HG02970 (cell line): ENCODE measurements at regions not wholly inside any gene's neighbourhood (a gene's known extent, or its start where the extent isn't known, plus 50 kb on each side); places are given as distances from the start of the nearest gene placed in this dataset.
"Not testable (repeated sequence)": the region's sequence is repeated elsewhere in the genome, so short reads cannot be mapped to it uniquely, and the experiment has no call there.

Experiments used
- ATAC-seq: cut with Tn5 transposase; IDR thresholded peaks from one replicate; pipeline ENCODE4 v1.9.1; 2021; ENCODE audit warnings: mild to moderate bottlenecking, moderate library complexity, moderate number of reproducible peaks; ENCODE audit not compliant: unreplicated experiment, low FRiP score

- ATAC-seq: peak; percentile 89
Measured at GRCh38 chr13:40026174-40026585, 370.7 kb downstream of the COG6 start.

- ATAC-seq: peak; percentile 29
Measured at GRCh38 chr13:40026741-40027140, 371.3 kb downstream of the COG6 start.

GRCh38 chr13:40028446-40028845 is 373.0 kb downstream of the COG6 start:
- ATAC-seq: no peak

DNA sequence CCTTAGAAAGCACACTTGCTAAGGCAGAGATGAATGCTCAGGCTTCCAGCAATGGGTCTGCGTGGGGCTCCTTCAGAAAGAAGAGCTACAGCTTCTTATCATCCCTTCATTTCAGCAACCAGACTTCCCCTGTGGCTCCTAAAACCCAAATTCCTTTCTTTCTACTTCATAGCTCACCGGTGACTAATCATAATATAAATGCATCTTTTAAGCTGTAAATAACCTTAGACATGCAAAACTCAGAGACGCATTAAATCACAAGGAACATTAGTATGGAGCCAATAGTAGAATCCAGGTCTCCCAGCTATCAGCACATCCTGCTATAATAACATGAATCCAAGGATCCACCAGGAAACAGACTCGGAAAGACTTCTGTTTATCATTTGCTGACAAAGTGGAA is 375.6 kb downstream of the COG6 start:
- ATAC-seq: no peak

DNA sequence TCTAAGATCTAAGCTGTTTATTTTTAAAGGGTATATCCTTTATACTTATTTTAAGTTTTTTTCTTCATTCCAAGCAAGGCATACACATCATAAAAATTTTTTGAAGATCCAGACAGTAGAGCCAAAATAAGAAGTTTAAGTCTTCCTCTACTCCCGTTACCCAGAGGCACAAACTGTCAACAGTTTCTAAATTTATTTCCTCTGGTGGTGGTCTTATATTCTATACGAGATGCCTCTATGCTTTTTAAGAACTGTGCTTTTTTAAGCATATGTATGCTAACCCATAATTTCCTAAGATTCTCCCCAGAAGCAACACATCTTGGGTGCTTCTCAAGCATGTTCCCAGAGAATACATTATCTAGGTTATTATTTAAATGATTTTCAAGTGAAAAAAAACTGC is 383.6 kb downstream of the COG6 start:
- no peak for ATAC-seq

- no peak for ATAC-seq
Measured at GRCh38 chr13:40042991-40043390, 387.5 kb downstream of the COG6 start.

- no peak for ATAC-seq
Measured at GRCh38 chr13:40043764-40044163, 388.3 kb downstream of the COG6 start.

DNA sequence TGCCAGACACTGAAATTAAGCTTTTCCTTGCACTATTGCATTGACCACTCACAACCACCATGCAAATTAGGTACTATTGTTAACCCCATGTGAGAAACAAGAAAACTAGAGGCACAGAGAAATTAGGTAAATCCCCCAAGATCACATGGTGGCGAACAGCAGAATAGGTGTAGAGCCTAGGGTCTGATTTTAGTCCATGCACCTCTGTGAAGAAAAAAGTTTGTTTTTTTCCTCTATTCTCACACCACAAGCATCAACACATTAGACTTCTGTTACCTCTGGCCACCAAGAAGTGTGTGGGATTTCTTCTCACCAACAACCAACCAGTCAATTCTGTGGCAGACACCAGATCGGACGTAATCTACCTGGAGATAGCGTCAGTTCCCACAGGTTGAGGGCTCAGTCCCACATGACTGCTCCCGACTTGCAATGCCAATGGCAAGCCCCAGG is 391.9 kb downstream of the COG6 start:
- ATAC-seq: no peak

DNA sequence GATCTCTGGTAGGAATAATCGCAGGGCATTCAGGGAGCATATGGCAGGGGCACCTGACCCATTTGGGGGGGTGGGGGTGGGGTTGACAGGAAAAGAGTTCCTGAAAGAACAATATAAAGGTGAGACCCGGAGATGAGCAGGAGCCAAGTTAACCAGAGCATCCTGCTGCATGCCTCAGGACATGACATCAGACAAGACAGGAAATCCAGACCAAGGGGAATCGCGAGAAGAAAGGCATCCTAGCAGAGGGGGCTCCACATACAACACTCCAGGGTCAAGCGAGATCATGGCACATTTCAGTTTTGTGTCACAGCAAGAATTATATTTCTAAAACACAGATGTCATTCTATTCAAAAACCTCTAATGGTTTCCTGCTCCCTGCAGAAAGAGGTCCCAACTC is 393.1 kb downstream of the COG6 start:
- ATAC-seq: no peak

- no peak for ATAC-seq
Measured at GRCh38 chr13:40052954-40053353, 397.5 kb downstream of the COG6 start.

- no peak for ATAC-seq
Measured at GRCh38 chr13:40053401-40053800, 397.9 kb downstream of the COG6 start.

- not testable (repeated sequence) for ATAC-seq
Measured at GRCh38 chr13:40054422-40054821, 399.0 kb downstream of the COG6 start.

- no peak for ATAC-seq
Measured at GRCh38 chr13:40056898-40057619, 401.6 kb downstream of the COG6 start.

DNA sequence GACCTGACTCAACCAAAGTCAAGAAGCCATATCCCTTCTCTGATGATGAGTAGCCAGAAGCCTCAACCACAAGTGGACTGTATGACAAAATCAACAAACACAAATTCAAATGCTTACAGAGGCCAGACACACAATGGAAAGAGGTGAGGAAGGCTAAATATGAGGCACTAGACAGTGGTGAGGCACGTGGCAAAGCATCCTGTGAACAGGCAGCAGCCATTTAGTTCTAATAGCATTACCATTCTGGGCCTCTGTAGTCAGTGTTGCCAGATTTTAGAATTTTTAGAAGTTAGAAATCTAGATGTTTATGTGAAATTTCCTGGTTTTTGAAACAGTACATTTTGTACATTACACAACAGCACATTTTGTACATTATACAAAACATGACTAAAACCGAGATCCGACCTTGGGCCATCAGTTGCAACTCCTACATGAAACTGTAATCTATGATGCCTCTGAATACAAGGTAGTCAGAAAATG is 403.3 kb downstream of the COG6 start:
- ATAC-seq: no peak

- ATAC-seq: no peak
Measured at GRCh38 chr13:40059540-40060232, 404.2 kb downstream of the COG6 start.

- ATAC-seq: no peak
Measured at GRCh38 chr13:40060296-40061007, 405.0 kb downstream of the COG6 start.

- ATAC-seq: no peak
Measured at GRCh38 chr13:40061466-40062450, 406.3 kb downstream of the COG6 start.

DNA sequence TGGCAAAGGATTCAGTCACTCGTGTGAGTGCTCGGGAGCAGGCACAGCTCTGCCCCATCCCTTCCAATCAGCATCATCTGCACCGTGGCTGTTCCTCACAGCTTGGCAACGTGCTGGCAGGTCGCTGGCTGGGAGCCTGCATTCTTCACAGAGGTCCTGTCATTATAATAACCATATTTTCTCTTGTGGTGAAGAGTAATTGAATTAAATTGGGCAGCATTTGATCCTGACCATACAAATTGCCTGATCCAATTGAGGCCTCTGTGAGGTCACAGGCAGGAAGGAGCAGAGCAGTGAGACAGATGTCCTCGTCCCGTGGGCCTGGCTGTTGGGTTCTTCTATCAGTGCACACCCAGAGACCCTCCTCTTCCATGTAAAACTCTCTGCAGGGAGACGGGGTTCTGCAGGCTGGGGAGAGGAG is 407.8 kb downstream of the COG6 start:
- ATAC-seq: no peak

GRCh38 chr13:40063703-40064102 is 408.2 kb downstream of the COG6 start:
- no peak for ATAC-seq
